HEK293 (cell line): ENCODE measurements at regions not wholly inside any gene's neighbourhood (a gene's known extent, or its start where the extent isn't known, plus 50 kb on each side); places are given as distances from the start of the nearest gene placed in this dataset.

Source experiments
- CTCF ChIP-seq: fragments of 450-650 bp; formaldehyde crosslinking; IDR thresholded peaks from 2 replicates; pipeline ENCODE4 v1.5.1; 2016; ENCODE audit warnings: missing biosample characterization, missing genetic modification characterization
- REST ChIP-seq: fragments of 450-650 bp; formaldehyde crosslinking; IDR thresholded peaks from 2 replicates; pipeline ENCODE4 v1.5.1; 2016; ENCODE audit warnings: missing biosample characterization, missing genetic modification characterization
- ZNF138 ChIP-seq: fragments of 450-650 bp; formaldehyde crosslinking; IDR thresholded peaks from 2 replicates; pipeline ENCODE4 v1.5.1; 2016; ENCODE audit warnings: missing biosample characterization, missing genetic modification characterization, borderline replicate concordance
- ZNF274 ChIP-seq, 2 experiments: fragments of 200-500 bp in 1 of 2; fragments of 450-650 bp in 1 of 2; sonication (Bioruptor generic) in 1 of 2; formaldehyde crosslinking in 1 of 2; IDR thresholded peaks; 2 replicates each; pipeline versions ENCODE4 v1.5.1 to v1.6.1; 2014 to 2016; ENCODE audit warnings: borderline replicate concordance in 1 of 2, inconsistent platforms in 1 of 2, low read length in 1 of 2, missing biosample characterization in 1 of 2, missing genetic modification characterization in 1 of 2
- ZNF560 ChIP-seq: fragments of 450-650 bp; formaldehyde crosslinking; IDR thresholded peaks from 2 replicates; pipeline ENCODE4 v1.5.1; 2017; ENCODE audit warnings: missing biosample characterization, missing genetic modification characterization, borderline replicate concordance

GRCh38 chr2:160651416-160652200, 158.0 kb upstream of the RBMS1 start:
- no peak for TF ChIP-seq ZNF274 (IDR thresholded peaks at IDR 0.05; ENCODE audit: low read length)
- TF ChIP-seq ZNF274 (tag by site-specific recombination; IDR thresholded peaks at IDR 0.05; ENCODE audit: borderline replicate concordance): no peak
- TF ChIP-seq CTCF (tag by site-specific recombination): no peak
- TF ChIP-seq REST (tag by site-specific recombination): no peak
- no peak for TF ChIP-seq ZNF138 (tag by site-specific recombination)
- TF ChIP-seq ZNF560 (tag by site-specific recombination): no peak
